Heart left ventricle (tissue), 16 donors: ENCODE measurements at regions not wholly inside any gene's neighbourhood (a gene's known extent, or its start where the extent isn't known, plus 50 kb on each side); places are given as distances from the start of the nearest gene placed in this dataset.
"Not testable (repeated sequence)": the region's sequence is repeated elsewhere in the genome, so short reads cannot be mapped to it uniquely, and the experiment has no call there.

ENCODE experiments used
- ATAC-seq, 4 donors: fragments of 200-7000 bp; cut with Tn5 transposase; one replicate each; pipeline ENCODE4 v1.9.1; 2020 to 2022; ENCODE audit warnings: moderate library complexity in 4 of 4, mild to moderate bottlenecking in 3 of 4, moderate number of reproducible peaks in 1 of 4
- DNase-seq, 5 donors: peaks; one replicate each; pipeline ENCODE4 v3.0.0-alpha.2; 2020
- H3K27ac ChIP-seq, 12 donors: fragments of 200-600 bp; sonication (generic) in 4 of 12; one replicate each; pipeline versions ENCODE4 v1.5.0 to v1.8.0; 2016 to 2022; ENCODE audit warnings: mild to moderate bottlenecking in 2 of 12
- H3K27me3 ChIP-seq, 9 donors: fragments of 200-600 bp; sonication (generic) in 2 of 9; one replicate each; pipeline versions ENCODE4 v1.5.1 to v1.8.0; 2016 to 2022; ENCODE audit warnings: mild to moderate bottlenecking in 3 of 9
- H3K36me3 ChIP-seq, 9 donors: fragments of 200-600 bp; sonication (generic) in 2 of 9; one replicate each; pipeline versions ENCODE4 v1.5.0 to v1.8.0; 2018 to 2022; ENCODE audit warnings: mild to moderate bottlenecking in 2 of 9
- H3K4me1 ChIP-seq, 12 donors: fragments of 200-600 bp; sonication (generic) in 4 of 12; one replicate each; pipeline versions ENCODE4 v1.5.0 to v1.8.0; 2016 to 2022; ENCODE audit warnings: mild to moderate bottlenecking in 3 of 12
- H3K4me3 ChIP-seq, 12 donors: fragments of 200-600 bp; sonication (generic) in 4 of 12; one replicate each; pipeline versions ENCODE4 v1.5.0 to v1.8.0; 2017 to 2022; ENCODE audit warnings: mild to moderate bottlenecking in 9 of 12, moderate library complexity in 4 of 12
- H3K9me3 ChIP-seq, 12 donors: fragments of 200-600 bp; sonication (generic) in 4 of 12; one replicate each; pipeline versions ENCODE4 v1.5.0 to v1.8.0; 2016 to 2022; ENCODE audit warnings: mild to moderate bottlenecking in 1 of 12
- POLR2A ChIP-seq, 2 donors: fragments of 450-650 bp; IDR thresholded peaks; one replicate each; pipeline ENCODE4 v1.6.1; 2017; ENCODE audit warnings: antibody characterized with exemption in 2 of 2, mild to moderate bottlenecking in 2 of 2, moderate library complexity in 2 of 2
- WGBS, 4 donors: extraction: QIAGEN DNeasy Blood & Tissue Kit in 2 of 4; methylation state at CpG; one replicate each; pipeline versions ENCODE4 v1.1.5 to v1.1.7; 2013 to 2018; 5-methylcytosine and 5-hydroxymethylcytosine counted together
- intact Hi-C, 10 donors: fragments of 100-400 bp; cut with DNase I; formaldehyde crosslinking; loops; one replicate each; pipeline versions ENCODE4 v1.11.1 to v1.14.2; 2022
- TF ChIP-seq, protein P1 (sequence below), 12 donors: fragments of 200-600 bp; sonication (generic) in 4 of 12; IDR thresholded peaks; one replicate each; pipeline versions ENCODE4 v1.5.0 to v1.8.0; 2018 to 2022; ENCODE audit warnings: antibody characterized with exemption in 12 of 12, mild to moderate bottlenecking in 5 of 12
- donor health status: ischemic (EF 13 %, LVEDD 7.1; RV severe dilation, severe dysfunction).
- donor health status: healthy with polysubstance abuse.
- donor health status: DM: no; HTN: yes; CAD: no.
- donor health status: DM: no; HTN: no; CAD: no.
- donor health status: ischemic (EF 25% LVEDD 6.9; RV normal size, moderate dysfunction).
- donor health status: ischemic (EF 25% LVEDD 5.7; RV mildly dilated, moderate dysfunction).
- donor health status: healthy.
- donor health status: DM: yes; HTN: yes; CAD: no.
- donor health status: ischemic (EF 35%, LVEDD 5.7; RV mildly dilated, moderate dysfunction).
- donor health status: nonischemic (EF 11% LVEDD 7.7; RV severe dilation, severe dysfunction).
- donor health status: DM: yes; HTN: yes; CAD: no.
- donor health status: PGD.
- donor health status: ischemic (EF 29% LVEDD 5.4; RV normal size, mild dysfunction).
- donor health status: nonischemic (EF 23%, LVEDD 6.1; RV moderate dilation, normal function).

DNA sequence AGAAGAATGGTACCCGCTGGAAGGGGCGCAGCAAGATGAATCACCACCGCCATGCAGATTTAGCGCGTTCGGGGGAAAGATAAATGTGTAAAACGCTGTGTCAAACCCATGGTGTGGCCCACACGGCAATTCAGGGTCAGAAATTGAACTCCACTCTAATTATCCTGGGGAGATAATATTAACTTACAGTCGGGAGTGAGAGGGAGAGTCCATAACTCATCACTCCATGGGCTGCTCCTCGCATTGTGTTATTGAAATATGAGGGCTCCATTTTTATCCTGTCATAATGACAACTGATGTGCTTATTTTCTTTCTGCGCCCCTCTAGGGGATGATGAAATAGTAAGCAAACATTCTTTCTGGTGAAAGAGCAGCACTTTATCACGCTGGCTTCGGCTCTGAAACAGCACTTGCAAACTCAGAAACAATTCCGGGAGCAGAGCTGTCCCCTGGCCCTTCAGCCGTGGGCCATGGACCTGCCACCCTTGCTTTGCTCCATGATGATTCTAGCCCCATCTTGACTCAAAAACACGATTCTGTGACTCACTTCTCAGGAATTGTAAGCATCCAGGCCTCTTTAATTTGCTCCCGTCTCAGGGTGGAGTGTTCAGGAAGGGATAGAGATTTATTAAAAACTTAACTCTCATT lies 431.6 kb downstream of the IRX1 start:
- WGBS, 4 donors, result 72 to 76% (median 73%) methylated on average over 17 of the region's 17 CpGs
- Histone ChIP-seq H3K4me3 (no peak overlapping the region), H3K9me3 (peaks cover 0 to 9% (median 0%) of the 10 kb centered on the region in 12 donors), H3K4me1 (peaks cover 0 to 12% (median 0%) of the 10 kb centered on the region in 12 donors), H3K27ac (no peak overlapping the region), H3K36me3 (no peaks in the 10 kb centered on the region), H3K27me3 (no peaks in the 10 kb centered on the region)
- TF ChIP-seq, protein P1, sequence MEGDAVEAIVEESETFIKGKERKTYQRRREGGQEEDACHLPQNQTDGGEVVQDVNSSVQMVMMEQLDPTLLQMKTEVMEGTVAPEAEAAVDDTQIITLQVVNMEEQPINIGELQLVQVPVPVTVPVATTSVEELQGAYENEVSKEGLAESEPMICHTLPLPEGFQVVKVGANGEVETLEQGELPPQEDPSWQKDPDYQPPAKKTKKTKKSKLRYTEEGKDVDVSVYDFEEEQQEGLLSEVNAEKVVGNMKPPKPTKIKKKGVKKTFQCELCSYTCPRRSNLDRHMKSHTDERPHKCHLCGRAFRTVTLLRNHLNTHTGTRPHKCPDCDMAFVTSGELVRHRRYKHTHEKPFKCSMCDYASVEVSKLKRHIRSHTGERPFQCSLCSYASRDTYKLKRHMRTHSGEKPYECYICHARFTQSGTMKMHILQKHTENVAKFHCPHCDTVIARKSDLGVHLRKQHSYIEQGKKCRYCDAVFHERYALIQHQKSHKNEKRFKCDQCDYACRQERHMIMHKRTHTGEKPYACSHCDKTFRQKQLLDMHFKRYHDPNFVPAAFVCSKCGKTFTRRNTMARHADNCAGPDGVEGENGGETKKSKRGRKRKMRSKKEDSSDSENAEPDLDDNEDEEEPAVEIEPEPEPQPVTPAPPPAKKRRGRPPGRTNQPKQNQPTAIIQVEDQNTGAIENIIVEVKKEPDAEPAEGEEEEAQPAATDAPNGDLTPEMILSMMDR (IDR thresholded peaks at IDR 0.05), result no peak
- TF ChIP-seq POLR2A (IDR thresholded peaks at IDR 0.05), result no peak
- ATAC-seq (peak in 1 of 4 donors; percentile 33), DNase-seq (no peak)
- intact Hi-C loops, result no loop called here

DNA sequence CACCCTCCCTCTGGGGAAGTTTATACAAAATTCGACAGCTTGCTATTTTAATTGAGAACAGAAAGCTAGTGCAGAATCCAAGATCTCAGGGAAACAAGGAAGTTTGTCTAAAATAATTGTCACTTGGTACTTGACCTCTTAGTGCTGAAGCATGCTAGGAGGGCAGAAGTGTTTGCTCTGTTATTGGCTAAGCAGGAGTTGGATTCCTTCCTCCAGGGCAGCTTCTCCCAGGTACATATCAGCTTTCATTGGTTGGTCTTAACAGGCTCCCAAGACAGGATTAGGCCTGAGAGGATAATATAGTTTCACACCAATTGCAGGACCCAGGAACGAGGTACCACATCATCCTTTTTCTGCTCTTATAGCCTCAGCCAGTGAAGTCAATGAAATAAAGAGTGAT lies 432.8 kb downstream of the IRX1 start:
- Histone ChIP-seq H3K9me3 (peaks cover 0 to 9% (median 0%) of the 10 kb centered on the region in 12 donors), H3K4me1 (peaks cover 0 to 12% (median 0%) of the 10 kb centered on the region in 12 donors), H3K36me3 (no peaks in the 10 kb centered on the region), H3K27me3 (no peaks in the 10 kb centered on the region), H3K27ac (no peak overlapping the region), H3K4me3 (no peak overlapping the region)
- no peak for ATAC-seq
- 64 to 84% (median 73%) methylated on average over 2 of the region's 2 CpGs for WGBS, 4 donors
- TF ChIP-seq POLR2A (IDR thresholded peaks at IDR 0.05), result no peak
- TF ChIP-seq, protein P1 (IDR thresholded peaks at IDR 0.05), result no peak
- no peak for DNase-seq
- intact Hi-C loops, result no loop called here

DNA sequence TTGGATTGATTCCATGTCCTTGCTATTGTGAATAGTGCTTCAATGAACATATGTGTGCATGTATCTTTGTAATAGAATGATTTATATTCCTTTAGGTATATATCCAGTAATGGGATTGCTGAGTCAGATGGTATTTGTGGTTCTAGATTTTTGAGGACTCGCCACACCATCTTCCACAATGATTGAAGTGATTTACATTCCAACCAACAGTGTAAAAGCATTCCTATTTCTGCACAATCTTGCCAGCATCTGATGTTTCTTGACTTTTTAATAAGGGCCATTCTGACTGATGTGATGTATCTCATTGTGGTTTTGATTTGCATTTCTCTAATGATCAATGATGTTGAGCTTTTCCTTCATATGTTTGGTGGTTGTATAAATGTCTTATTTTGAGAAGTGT lies 437.9 kb downstream of the IRX1 start:
- ATAC-seq, H3K4me1 ChIP-seq, H3K4me3 ChIP-seq, intact Hi-C loops, DNase-seq, H3K27ac ChIP-seq, H3K36me3 ChIP-seq, H3K27me3 ChIP-seq: not testable (repeated sequence)
- 71 to 83% (median 78%) methylated on average over 1 of the region's 1 CpG for WGBS, 4 donors
- H3K9me3 ChIP-seq, result peaks cover 0 to 22% (median 0%) of the 10 kb centered on the region in 12 donors

DNA sequence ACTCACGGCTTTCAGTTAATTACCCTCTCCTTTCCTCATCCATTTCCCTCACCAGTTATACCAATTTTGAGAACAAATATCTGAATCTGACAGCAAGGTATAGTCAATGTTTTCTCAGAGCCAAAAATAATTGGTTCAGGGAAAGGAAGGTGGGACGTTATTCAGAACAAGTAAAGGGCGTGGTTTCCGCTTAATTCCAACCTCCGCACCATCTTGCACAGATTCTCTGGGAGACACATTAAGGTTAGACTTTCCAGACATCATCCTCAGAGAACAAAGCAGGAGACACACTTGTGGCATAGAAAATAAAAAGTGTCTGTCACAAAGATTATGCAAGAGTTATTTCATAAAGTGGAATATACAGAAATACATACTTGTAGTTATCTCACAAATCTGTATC lies 441.2 kb downstream of the IRX1 start:
- peaks cover 0 to 13% (median 0%) of the 10 kb centered on the region in 12 donors for H3K9me3 ChIP-seq
- H3K4me1 ChIP-seq, result no peaks in the 10 kb centered on the region
- no peak overlapping the region for H3K4me3 ChIP-seq
- WGBS, 4 donors, result 74 to 83% (median 80%) methylated on average over 5 of the region's 5 CpGs
- TF ChIP-seq, protein P1 (IDR thresholded peaks at IDR 0.05), result no peak
- no peak for TF ChIP-seq POLR2A (IDR thresholded peaks at IDR 0.05)
- intact Hi-C loops, result no loop called here
- DNase-seq, result no peak
- H3K27me3 ChIP-seq, result peaks cover 0 to 3% (median 0%) of the 10 kb centered on the region in 9 donors
- H3K36me3 ChIP-seq, result no peaks in the 10 kb centered on the region
- no peak for ATAC-seq
- H3K27ac ChIP-seq, result no peak overlapping the region

DNA sequence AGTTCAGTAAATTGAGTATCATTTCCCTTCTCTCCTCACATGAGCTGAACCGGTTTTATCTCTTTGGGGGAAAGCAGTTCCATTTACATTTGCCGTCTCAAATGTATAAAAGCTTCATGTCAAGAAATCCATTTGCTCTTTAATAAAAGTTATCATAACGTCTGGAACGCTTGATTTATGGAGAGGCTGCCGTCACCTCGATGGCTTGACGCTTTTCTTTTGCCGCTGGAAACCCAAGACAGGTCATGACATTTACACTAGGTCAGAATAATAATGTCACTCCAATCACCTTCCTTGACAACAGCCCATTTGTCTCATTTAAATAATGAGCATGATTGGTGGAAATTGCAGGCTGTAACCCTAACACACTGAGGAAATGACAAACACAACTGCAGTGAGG lies 443.4 kb downstream of the IRX1 start:
- DNase-seq (no peak), ATAC-seq (no peak)
- Histone ChIP-seq H3K36me3 (no peaks in the 10 kb centered on the region), H3K4me1 (peaks cover 0 to 6% (median 0%) of the 10 kb centered on the region in 12 donors), H3K9me3 (peaks cover 0 to 13% (median 0%) of the 10 kb centered on the region in 12 donors), H3K4me3 (no peak overlapping the region), H3K27me3 (peaks cover 0 to 3% (median 0%) of the 10 kb centered on the region in 9 donors), H3K27ac (no peak overlapping the region)
- intact Hi-C loops, result no loop called here
- WGBS, 4 donors, result 83 to 89% (median 86%) methylated on average over 8 of the region's 8 CpGs
- no peak for TF ChIP-seq POLR2A (IDR thresholded peaks at IDR 0.05)
- TF ChIP-seq, protein P1 (IDR thresholded peaks at IDR 0.05), result no peak
